Gastrocnemius medialis (tissue), 4 donors: ENCODE measurements at regions not wholly inside any gene's neighbourhood (a gene's known extent, or its start where the extent isn't known, plus 50 kb on each side); places are given as distances from the start of the nearest gene placed in this dataset.

Experiments
- CTCF ChIP-seq, 5 experiments: fragments of 450-650 bp in 3 of 5; fragments of 200-600 bp in 2 of 5; sonication (generic) in 2 of 5; IDR thresholded peaks in 4 of 5; conservative IDR thresholded peaks in 1 of 5; 1 replicate in 4 of 5; 2 replicates in 1 of 5; pipeline ENCODE4 v1.5.1; 2016 to 2019; ENCODE audit warnings: antibody characterized with exemption in 5 of 5, mild to moderate bottlenecking in 3 of 5, moderate library complexity in 3 of 5
- POLR2A ChIP-seq, 2 donors: fragments of 450-650 bp; IDR thresholded peaks; one replicate each; pipeline ENCODE4 v1.6.1; 2017; ENCODE audit warnings: antibody characterized with exemption in 2 of 2, mild to moderate bottlenecking in 2 of 2, moderate library complexity in 2 of 2

DNA sequence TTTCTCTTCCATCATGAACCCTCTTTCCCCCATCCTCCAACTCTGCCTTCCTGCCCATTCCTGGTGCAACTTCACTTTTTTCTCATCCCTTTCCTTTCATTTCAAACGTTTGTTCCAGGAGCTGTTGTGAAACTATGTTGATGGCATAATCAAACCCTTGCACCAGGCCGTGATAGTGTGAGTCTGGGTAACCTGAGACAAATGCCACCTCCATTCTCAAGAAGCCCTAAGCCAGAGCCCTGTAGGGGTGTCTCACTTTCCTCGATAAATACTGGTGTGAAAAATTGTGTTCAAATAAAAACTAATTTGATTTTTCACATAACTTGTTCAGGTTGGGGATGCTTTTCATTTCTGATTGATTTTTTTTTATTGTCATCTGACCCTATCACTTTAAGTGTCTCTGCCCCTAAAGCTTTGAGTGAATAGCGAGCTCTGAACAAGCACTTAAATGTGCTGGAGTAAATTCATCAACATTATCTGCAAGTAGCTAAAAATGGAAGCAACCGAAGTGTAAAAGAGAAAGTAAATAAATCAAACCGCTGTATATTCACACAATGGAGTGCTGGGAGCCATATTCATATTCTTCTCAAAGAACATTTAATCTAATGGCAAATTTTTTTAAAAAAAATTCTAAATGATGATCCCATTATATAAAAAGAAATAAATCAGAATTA lies 303.1 kb upstream of the CDYL start:
- no peak for TF ChIP-seq CTCF (IDR thresholded peaks at IDR 0.05 in 4 of 5, conservative IDR thresholded peaks at IDR 0.05 in 1 of 5)
- no peak for TF ChIP-seq POLR2A (IDR thresholded peaks at IDR 0.05)
